Esophagus mucosa (tissue), 1 donor: ENCODE measurements at regions not wholly inside any gene's neighbourhood (a gene's known extent, or its start where the extent isn't known, plus 50 kb on each side); places are given as distances from the start of the nearest gene placed in this dataset.

Source experiments
- ATAC-seq: fragments of 200-7000 bp; cut with Tn5 transposase; one replicate; pipeline ENCODE4 v1.9.1; 2020
- donor health status: DM: yes; HTN: yes; CAD: no.

- no peak for ATAC-seq
Observed at GRCh38 chr21:39105341-39105765, 77.9 kb downstream of the PSMG1 start.

- ATAC-seq: no peak
Observed at GRCh38 chr21:39104911-39105310, 78.3 kb downstream of the PSMG1 start.

- no peak for ATAC-seq
Observed at GRCh38 chr21:39103689-39104088, 79.6 kb downstream of the PSMG1 start.

- ATAC-seq: no peak
Observed at GRCh38 chr21:39099859-39100258, 83.4 kb downstream of the PSMG1 start.

GRCh38 chr21:39098696-39099200, 84.5 kb downstream of the PSMG1 start:
- ATAC-seq: no peak

- no peak for ATAC-seq
Observed at GRCh38 chr21:39097981-39098380, 85.3 kb downstream of the PSMG1 start.

- ATAC-seq: no peak
Observed at GRCh38 chr21:39097335-39097861, 85.9 kb downstream of the PSMG1 start.

- ATAC-seq: no peak
Observed at GRCh38 chr21:39096754-39097153, 86.5 kb downstream of the PSMG1 start.

- no peak for ATAC-seq
Observed at GRCh38 chr21:39095681-39096080, 87.6 kb downstream of the PSMG1 start.

- no peak for ATAC-seq
Observed at GRCh38 chr21:39094847-39095579, 88.2 kb downstream of the PSMG1 start.

- ATAC-seq: no peak
Observed at GRCh38 chr21:39094087-39094780, 89.0 kb downstream of the PSMG1 start.

- no peak for ATAC-seq
Observed at GRCh38 chr21:39093526-39093925, 89.7 kb downstream of the PSMG1 start.

GRCh38 chr21:39088831-39089380, 94.3 kb downstream of the PSMG1 start:
- ATAC-seq: peak; percentile 57

- ATAC-seq: no peak
Observed at GRCh38 chr21:39088031-39088370, 95.2 kb downstream of the PSMG1 start.

GRCh38 chr21:39087238-39088030, 95.8 kb downstream of the PSMG1 start:
- no peak for ATAC-seq

- ATAC-seq: no peak
Observed at GRCh38 chr21:39086547-39086946, 96.7 kb downstream of the PSMG1 start.

GRCh38 chr21:39085843-39086405, 97.3 kb downstream of the PSMG1 start:
- no peak for ATAC-seq

- ATAC-seq: peak; percentile 50
Observed at GRCh38 chr21:39084979-39085729, 98.1 kb downstream of the PSMG1 start.

- no peak for ATAC-seq
Observed at GRCh38 chr21:39084073-39084472, 99.2 kb downstream of the PSMG1 start.

GRCh38 chr21:39083377-39084008, 99.8 kb downstream of the PSMG1 start:
- peak; percentile 84 for ATAC-seq
